Lung microvascular endothelial cell (primary cell): ENCODE measurements at regions not wholly inside any gene's neighbourhood (a gene's known extent, or its start where the extent isn't known, plus 50 kb on each side); places are given as distances from the start of the nearest gene placed in this dataset.
A peak's percentile ranks its signal among the peaks of the same experiment; 100 is the strongest.

Source experiments
- DNase-seq, 2 donors: peaks; one replicate each; pipeline versions ENCODE4 v3.0.0 to v3.0.0-alpha.2; 2010; ENCODE audit warnings: low read depth in 2 of 2

- DNase-seq, result peak in 1 of 2 donors; percentile 5
These were observed 398.3 kb downstream of the ANXA1 start for GRCh38 chr9:73549991-73550390.

DNA sequence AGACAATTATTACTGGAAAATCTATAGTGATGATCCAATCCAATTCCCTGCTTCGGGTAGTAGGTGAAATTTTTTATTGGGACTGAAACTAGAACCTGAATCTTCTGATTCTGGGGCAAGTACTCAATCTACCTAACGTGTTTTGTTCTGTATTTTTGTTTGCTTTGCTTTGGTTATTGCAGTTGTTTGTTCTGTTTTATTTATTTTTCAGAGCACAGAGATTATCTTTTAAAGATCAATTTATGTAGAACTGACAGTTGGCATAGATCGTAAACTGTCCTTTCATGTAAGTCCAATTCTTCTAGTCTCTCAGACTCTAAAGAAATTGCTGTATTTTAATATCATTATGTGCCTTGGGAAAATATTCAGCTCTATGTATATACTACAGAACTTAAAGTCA is 401.6 kb downstream of the ANXA1 start:
- no peak for DNase-seq

- DNase-seq, result no peak
These were observed 406.8 kb downstream of the ANXA1 start for GRCh38 chr9:73558471-73558870.

DNA sequence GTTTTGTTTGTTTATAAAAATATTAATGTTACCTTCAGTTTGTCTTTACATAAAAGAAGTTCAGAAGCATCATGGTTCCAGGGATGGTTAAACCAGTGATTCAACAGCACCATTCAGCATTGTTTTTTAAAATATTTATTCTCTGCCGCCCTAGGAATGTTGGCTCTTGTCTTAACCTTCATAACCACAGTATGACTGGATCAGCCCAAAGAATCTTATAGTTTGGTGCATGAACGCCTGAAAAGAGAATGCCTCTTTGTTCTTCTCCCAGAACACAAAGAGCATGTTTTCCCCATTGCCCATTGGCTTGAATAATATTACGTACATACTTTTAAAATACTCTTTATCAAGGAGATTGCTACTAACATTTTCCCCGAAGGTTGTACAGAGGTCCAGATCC is 413.4 kb downstream of the ANXA1 start:
- DNase-seq, result no peak

DNA sequence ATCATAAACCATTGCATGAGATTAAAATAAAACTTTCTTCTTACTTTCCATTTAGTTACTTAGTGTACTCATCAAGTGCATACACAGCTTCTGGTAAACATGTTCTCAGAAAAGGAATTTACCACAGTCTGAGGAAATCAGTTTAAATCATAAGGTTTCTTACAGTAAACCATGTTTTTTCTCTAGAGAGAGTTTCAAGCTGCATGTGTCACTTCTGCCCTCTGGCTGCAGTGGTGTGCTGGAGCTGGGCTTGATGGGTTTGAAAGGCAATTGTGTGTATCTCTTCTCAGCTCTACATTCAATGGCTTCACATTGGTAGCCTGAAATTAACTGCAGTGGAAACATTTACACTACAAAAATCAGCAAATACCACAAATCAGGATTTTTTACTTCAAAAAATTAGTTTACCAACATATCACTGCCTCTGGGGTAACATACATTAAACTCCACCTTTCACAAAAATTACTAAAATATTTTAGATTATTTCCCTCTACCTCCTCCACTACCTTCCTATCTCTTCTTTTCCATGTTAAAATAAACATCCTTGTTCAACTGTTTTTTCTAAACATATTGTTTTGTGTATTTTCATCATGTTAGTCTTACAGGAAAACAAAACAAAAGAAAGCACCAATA is 414.3 kb downstream of the ANXA1 start:
- peak; percentile 33 to 45 for DNase-seq

DNA sequence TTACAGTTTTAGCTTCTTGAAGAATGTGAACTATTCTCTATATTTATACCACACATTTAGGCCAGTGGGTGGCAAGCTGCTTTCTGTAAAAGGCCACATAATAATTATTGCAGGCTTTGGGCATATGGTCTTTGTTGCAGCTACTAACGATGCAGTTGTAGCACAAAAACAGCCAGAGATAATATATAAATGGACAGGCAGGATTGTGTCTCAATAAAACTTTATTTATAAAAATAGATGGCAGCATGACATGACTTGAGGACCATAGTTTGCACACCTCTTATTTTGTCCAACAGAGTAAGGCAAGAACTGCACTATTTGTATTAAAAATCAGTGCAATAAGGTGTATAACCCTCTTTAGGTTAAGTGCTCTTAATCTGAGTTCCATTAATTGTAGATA is 415.0 kb downstream of the ANXA1 start:
- no peak for DNase-seq

DNA sequence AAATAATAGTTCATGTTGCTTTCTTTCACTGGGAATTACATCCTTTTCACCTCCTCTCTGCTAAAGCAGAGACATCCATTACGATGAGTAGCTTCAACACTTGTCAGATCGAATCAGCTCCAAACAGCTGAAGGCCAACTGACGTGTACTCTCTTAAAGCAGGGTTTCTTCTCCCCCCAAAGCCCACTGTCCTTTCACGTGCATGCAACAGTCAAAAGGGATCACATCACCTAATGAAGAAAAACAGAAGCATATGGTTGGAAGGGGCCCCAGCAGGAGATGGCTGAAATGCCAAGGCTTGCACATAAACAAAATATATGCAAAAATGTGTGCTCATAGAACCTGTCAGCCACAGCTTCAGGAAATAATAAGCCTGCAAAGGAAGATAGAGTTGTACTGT is 421.6 kb downstream of the ANXA1 start:
- DNase-seq, result no peak

DNA sequence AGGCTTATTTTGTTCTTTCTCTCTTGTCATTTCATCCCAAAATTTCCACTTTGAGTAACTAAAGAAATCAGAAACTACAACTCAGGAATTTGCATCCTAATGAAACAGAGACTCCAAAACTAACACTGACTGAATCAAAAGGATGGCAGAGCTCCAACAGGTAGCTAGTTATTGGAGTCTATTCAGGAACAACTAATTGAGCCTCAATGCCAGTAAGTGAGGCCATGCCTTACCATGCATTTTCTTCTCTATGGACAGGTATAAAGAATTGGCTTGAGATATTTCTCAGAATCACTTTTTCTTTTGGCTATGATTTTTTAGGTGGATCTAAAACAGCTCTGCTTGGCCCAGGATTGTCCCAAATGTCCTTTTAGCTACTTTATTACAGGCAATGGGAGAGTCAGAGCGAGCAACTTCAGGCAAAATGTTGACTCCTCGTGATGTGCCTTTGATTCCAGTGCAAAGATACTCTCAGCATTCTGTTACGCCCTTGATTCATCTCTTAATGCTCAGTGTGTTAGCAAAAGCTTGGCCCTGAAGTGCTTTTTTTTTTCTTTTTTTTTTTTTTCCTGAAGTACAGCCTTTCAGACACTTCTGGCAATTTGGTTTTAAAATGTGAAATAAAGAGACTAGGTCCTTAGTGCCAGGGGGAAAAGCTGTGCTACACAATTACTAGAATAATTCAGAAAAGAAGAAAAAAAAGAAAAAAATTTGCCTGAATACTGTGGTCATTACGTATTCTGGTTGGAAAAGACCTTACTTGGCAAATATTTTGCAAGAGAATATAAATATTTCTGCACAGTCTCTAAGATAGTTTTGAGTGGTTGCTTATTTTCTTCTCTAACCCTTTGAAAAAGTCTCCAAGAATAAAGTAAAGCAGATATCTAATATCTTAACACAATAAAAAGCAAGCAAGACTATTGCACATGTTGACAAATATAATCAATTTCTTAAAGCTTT is 423.7 kb downstream of the ANXA1 start:
- no peak for DNase-seq

DNA sequence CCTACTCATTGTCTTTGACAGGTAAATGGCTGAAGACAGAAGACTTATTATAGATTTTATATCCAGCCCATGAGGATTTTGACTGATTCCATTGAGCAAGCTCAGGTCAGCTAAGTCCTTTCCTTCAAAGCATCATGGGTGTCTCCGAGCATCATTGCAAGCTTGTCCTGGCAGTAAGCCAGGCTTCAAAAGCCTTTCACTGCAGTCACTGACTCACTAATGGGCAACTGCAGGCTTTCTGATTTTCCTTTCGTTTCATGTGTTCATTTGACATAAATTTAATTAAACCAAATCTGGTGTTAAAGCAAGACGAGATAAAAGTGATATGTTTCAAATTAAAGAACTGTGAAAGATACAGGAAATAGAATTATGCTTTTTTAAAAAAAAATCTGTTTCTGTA is 426.2 kb downstream of the ANXA1 start:
- DNase-seq, result peak; percentile 0 to 21

GRCh38 chr9:73579823-73580222 is 428.2 kb downstream of the ANXA1 start:
- no peak for DNase-seq

GRCh38 chr9:73583576-73583975 is 431.9 kb downstream of the ANXA1 start:
- peak in 1 of 2 donors; percentile 26 for DNase-seq

DNA sequence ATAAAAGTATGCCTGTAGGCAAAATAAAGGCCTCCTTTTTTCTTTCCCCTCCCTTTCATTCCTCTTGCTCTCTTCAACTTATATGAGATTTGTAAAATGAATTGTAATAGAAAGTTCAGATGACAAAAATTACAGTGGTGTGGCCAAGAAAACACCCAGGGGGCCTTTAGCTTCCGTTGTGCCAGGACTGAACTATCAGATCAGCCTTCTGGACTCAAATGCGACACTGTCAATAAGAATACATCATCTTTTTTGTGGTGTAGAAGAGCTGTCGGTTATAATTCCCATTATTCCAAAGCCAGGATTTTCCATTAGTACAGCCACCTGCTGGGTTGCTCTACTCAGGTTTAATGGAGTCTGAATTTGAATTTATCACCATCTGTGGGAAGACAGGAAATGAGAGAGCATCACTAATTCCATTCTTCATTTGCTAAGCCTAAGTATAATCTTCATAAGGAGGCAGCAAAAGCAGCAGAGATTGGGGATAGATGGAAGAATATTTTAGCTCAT is 443.4 kb downstream of the ANXA1 start:
- no peak for DNase-seq

DNA sequence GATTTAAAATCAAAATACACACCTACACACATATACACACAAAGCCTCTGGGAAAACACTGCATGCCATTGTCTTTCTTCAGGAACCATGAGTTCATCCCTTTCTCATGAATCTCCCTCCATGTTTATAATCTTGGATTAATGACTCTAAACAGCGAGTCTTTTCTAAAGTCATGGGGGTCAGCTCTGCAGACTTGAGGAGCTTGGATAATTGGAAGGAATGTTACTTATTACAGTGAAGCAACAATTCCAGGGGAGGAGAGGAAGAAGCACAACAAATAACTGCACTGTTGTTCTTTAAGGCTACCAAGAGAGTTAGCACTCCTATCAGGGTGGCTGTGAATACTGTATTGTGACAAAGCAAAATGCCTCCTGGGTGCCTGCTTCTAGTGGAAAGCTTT is 444.7 kb downstream of the ANXA1 start:
- DNase-seq, result no peak

- DNase-seq, result no peak
These were observed 445.4 kb downstream of the ANXA1 start for GRCh38 chr9:73597039-73597438.

DNA sequence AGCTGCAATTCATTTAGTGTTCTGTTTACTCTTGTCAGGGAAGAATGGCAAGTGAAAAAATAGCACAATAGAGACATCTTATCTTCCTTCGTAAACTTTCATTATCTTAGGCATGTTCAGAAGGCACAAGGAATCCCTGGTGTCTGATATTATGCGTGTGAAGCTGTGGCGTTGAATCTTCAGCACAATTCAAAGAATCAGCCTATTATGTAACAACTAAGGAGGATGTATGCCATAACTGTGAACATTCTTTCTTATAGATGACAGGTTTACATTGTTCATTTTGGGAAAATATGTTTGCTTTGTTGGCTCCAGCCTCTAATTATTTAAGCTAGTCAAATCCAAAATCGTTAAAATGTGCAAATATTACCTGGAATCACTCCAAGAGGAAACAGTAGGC is 446.1 kb downstream of the ANXA1 start:
- DNase-seq, result no peak

GRCh38 chr9:73609381-73609780 is 457.7 kb downstream of the ANXA1 start:
- DNase-seq, result no peak

DNA sequence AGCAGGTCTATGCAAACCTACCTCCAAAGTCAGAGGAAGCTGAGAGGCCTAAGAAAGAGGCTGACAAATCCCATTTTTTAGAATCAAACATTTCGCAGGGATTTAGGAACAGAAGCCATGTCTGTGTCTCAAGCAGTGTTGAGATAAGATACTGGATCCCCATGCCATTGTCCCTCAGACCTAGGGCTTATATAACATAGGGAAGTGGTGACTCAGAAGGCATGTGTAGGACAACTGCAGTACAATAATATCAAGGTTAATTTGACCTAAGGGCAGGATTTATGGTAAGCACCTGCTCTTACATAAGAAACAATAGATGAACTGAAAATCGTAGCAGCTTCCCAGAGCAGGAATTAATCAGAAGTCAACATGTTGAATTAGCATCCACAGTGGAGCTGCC is 459.4 kb downstream of the ANXA1 start:
- DNase-seq, result no peak

- peak in 1 of 2 donors; percentile 21 for DNase-seq
These were observed 461.5 kb downstream of the ANXA1 start for GRCh38 chr9:73613092-73613701.

GRCh38 chr9:73615557-73615956 is 463.9 kb downstream of the ANXA1 start:
- DNase-seq, result no peak

DNA sequence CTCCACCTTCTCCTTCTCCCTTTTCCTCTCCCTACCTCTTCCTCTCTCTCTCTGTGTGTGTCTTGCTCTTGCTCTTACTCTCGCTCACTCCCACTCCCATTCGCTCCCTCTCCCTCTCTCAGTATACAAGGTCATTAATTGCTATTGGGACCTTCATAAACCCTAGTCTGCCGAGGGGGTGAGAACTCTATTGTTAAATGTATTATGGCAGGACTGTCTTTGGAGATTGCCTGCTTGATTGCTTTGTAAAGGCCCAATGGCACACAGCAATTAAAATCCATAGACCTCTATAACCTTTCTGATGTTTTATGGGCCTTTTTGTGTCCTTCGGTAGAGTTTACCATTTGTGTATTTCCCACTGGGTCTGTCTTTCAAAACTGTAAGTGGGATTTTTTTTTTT is 465.9 kb downstream of the ANXA1 start:
- DNase-seq, result no peak

DNA sequence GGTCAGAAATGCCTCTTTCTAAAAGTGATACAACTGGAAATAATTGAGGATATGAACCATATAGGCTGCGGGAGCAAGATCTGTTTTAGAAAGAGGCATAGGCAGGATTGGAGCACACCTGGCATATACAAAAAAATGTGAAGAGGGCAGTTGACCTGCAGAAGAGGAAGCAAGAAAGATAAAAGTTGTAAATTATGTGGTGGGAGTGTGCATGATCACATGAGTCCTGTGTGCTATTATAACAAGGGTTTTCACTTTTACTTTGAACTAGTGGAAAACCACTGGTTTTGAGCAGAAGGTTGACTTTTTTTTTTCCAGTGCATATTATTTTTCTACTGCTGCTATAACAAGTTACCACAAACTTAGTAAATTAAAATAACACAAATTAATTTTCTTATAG is 489.3 kb downstream of the ANXA1 start:
- no peak for DNase-seq

- peak in 1 of 2 donors; percentile 39 for DNase-seq
These were observed 491.8 kb downstream of the ANXA1 start for GRCh38 chr9:73643379-73644013.
